DND-41 (cell line): ENCODE measurements at regions not wholly inside any gene's neighbourhood (a gene's known extent, or its start where the extent isn't known, plus 50 kb on each side); places are given as distances from the start of the nearest gene placed in this dataset.

Experiments
- EZH2 ChIP-seq: IDR thresholded peaks from 3 replicates; pipeline ENCODE4 v1.6.1; 2012; ENCODE audit warnings: borderline replicate concordance, low read depth, mild to moderate bottlenecking, moderate library complexity, low read length, inconsistent platforms; ENCODE audit not compliant: severe bottlenecking
- TF ChIP-seq, protein P1 (sequence below): IDR thresholded peaks from 2 replicates; pipeline ENCODE4 v1.5.1; 2012; ENCODE audit warnings: borderline replicate concordance, low read length, moderate library complexity, mild to moderate bottlenecking; ENCODE audit not compliant: poor library complexity, severe bottlenecking; ENCODE audit errors: extremely low read depth

DNA sequence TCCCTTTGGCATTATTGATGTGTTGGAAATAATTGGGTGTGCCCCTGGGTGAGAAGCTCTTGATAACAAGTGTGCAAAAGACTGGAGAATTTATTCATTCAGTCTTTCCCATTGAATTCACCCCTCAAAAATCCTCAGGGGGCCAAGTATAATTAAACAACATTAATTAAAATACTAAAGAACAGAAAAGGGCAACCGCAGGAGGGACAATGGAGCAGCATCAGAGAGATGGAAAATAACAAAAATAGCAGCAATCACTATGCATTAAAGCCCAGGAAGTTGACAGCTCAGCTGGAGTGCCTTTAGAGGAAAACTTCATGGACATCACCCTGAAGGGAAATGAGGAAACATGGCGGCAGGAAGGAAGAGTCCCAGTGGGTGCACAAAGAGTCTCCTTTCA, 227.6 kb downstream of the MINAR1 start:
- TF ChIP-seq, protein P1, sequence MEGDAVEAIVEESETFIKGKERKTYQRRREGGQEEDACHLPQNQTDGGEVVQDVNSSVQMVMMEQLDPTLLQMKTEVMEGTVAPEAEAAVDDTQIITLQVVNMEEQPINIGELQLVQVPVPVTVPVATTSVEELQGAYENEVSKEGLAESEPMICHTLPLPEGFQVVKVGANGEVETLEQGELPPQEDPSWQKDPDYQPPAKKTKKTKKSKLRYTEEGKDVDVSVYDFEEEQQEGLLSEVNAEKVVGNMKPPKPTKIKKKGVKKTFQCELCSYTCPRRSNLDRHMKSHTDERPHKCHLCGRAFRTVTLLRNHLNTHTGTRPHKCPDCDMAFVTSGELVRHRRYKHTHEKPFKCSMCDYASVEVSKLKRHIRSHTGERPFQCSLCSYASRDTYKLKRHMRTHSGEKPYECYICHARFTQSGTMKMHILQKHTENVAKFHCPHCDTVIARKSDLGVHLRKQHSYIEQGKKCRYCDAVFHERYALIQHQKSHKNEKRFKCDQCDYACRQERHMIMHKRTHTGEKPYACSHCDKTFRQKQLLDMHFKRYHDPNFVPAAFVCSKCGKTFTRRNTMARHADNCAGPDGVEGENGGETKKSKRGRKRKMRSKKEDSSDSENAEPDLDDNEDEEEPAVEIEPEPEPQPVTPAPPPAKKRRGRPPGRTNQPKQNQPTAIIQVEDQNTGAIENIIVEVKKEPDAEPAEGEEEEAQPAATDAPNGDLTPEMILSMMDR: no peak
- TF ChIP-seq EZH2: no peak
